ENCODE measurements at regions not wholly inside any gene's neighbourhood (a gene's known extent, or its start where the extent isn't known, plus 50 kb on each side); places are given as distances from the start of the nearest gene placed in this dataset.

DNA sequence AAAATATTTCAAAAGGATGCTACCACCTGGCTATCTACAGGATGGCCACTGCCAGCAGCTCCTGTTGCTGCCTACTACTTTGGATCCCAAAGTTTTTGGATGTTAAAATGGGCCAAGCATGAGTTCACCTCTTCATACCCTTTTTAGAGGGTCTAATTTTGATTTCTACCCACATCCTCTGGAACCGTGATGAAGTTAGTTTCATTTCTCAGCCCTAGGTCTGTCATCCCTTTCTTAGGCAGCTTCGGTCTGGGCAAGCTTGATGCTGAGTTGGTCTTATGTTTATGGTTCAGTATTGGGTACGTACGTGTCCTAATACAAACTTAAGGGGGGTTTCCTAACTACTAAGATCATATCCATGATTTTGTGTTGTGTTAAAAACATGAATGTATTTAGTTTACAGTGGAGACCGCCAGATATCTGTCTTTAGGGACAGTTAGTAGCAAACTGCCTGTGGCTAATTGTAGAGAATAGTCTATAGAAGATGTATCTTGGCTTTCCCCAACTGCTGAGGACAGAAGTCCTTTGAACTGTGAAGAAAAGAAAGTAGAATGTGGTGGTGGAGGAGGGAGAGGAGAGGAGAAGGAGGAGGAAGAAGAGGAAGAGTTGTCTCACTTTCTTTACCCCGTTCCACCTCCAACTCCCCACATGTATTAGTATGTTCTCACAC lies 184.9 kb downstream of the UBE2E3 start:
- TF ChIP-seq, protein P1, sequence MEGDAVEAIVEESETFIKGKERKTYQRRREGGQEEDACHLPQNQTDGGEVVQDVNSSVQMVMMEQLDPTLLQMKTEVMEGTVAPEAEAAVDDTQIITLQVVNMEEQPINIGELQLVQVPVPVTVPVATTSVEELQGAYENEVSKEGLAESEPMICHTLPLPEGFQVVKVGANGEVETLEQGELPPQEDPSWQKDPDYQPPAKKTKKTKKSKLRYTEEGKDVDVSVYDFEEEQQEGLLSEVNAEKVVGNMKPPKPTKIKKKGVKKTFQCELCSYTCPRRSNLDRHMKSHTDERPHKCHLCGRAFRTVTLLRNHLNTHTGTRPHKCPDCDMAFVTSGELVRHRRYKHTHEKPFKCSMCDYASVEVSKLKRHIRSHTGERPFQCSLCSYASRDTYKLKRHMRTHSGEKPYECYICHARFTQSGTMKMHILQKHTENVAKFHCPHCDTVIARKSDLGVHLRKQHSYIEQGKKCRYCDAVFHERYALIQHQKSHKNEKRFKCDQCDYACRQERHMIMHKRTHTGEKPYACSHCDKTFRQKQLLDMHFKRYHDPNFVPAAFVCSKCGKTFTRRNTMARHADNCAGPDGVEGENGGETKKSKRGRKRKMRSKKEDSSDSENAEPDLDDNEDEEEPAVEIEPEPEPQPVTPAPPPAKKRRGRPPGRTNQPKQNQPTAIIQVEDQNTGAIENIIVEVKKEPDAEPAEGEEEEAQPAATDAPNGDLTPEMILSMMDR (IDR thresholded peaks at IDR 0.05; ENCODE audit: low read depth, low read length) = no peak
- TF ChIP-seq EZH2phosphoT487 (IDR thresholded peaks at IDR 0.05; ENCODE audit: low read depth) = no peak
